ENCODE measurements at regions not wholly inside any gene's neighbourhood (a gene's known extent, or its start where the extent isn't known, plus 50 kb on each side); places are given as distances from the start of the nearest gene placed in this dataset.

DNA sequence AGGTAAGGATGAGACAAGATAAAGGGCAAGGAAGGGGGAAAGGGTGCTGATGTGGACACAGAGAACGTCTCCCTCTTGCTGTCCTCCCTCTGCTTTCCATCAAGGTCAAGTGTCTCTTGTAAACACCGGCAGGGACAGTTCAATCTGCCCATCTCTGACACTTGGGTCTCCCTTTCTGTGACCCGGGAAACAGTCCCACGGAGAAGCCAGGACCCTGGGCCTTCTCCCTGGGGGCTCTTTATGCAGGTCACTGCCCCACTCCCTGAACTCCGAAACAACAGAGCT, 254.3 kb downstream of the LTN1 start (continued):
- TF ChIP-seq NRF1 (conservative IDR thresholded peaks at IDR 0.05 in 1 of 2, IDR thresholded peaks at IDR 0.05 in 1 of 2) (no peak), ETV6 (IDR thresholded peaks at IDR 0.05; ENCODE audit: borderline replicate concordance in 1 of 2, low read depth in 2 of 2, low read length in 1 of 2) (no peak), ETV6 (CRISPR knock-in tag; IDR thresholded peaks at IDR 0.05; ENCODE audit: borderline replicate concordance) (no peak), CEBPG (CRISPR knock-in tag; IDR thresholded peaks at IDR 0.05) (no peak), CEBPG (tag; conservative IDR thresholded peaks at IDR 0.05 in 1 of 2, IDR thresholded peaks at IDR 0.05 in 1 of 2) (no peak), LARP7 (IDR thresholded peaks at IDR 0.05) (no peak), NR3C1 (CRISPR knock-in tag; IDR thresholded peaks at IDR 0.05) (no peak), IFI16 (CRISPR knock-in tag; IDR thresholded peaks at IDR 0.05) (no peak), ZNF766 (CRISPR knock-in tag; conservative IDR thresholded peaks at IDR 0.05) (no peak), EHMT2 (IDR thresholded peaks at IDR 0.05) (no peak)
- TF ChIP-seq, protein P1, sequence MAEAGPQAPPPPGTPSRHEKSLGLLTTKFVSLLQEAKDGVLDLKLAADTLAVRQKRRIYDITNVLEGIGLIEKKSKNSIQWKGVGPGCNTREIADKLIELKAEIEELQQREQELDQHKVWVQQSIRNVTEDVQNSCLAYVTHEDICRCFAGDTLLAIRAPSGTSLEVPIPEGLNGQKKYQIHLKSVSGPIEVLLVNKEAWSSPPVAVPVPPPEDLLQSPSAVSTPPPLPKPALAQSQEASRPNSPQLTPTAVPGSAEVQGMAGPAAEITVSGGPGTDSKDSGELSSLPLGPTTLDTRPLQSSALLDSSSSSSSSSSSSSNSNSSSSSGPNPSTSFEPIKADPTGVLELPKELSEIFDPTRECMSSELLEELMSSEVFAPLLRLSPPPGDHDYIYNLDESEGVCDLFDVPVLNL (CRISPR knock-in tag; IDR thresholded peaks at IDR 0.05; ENCODE audit: low read depth) = no peak
- TF ChIP-seq, protein P2, sequence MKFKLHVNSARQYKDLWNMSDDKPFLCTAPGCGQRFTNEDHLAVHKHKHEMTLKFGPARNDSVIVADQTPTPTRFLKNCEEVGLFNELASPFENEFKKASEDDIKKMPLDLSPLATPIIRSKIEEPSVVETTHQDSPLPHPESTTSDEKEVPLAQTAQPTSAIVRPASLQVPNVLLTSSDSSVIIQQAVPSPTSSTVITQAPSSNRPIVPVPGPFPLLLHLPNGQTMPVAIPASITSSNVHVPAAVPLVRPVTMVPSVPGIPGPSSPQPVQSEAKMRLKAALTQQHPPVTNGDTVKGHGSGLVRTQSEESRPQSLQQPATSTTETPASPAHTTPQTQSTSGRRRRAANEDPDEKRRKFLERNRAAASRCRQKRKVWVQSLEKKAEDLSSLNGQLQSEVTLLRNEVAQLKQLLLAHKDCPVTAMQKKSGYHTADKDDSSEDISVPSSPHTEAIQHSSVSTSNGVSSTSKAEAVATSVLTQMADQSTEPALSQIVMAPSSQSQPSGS (CRISPR knock-in tag; IDR thresholded peaks at IDR 0.05) = no peak
